Ishikawa (cell line): ENCODE measurements at regions not wholly inside any gene's neighbourhood (a gene's known extent, or its start where the extent isn't known, plus 50 kb on each side); places are given as distances from the start of the nearest gene placed in this dataset.

Experiments
- CEBPB ChIP-seq: IDR thresholded peaks from 2 replicates; pipeline ENCODE4 v1.6.1; 2012
- TAF1 ChIP-seq: IDR thresholded peaks from 2 replicates; pipeline ENCODE4 v1.6.1; 2012; ENCODE audit warnings: low read depth, mild to moderate bottlenecking
- TF ChIP-seq, protein P1 (sequence below): IDR thresholded peaks from 2 replicates; pipeline ENCODE4 v1.6.1; 2012
- TF ChIP-seq, protein P2 (sequence below): IDR thresholded peaks from 2 replicates; pipeline ENCODE4 v1.6.1; 2012; ENCODE audit warnings: low read depth, mild to moderate bottlenecking

DNA sequence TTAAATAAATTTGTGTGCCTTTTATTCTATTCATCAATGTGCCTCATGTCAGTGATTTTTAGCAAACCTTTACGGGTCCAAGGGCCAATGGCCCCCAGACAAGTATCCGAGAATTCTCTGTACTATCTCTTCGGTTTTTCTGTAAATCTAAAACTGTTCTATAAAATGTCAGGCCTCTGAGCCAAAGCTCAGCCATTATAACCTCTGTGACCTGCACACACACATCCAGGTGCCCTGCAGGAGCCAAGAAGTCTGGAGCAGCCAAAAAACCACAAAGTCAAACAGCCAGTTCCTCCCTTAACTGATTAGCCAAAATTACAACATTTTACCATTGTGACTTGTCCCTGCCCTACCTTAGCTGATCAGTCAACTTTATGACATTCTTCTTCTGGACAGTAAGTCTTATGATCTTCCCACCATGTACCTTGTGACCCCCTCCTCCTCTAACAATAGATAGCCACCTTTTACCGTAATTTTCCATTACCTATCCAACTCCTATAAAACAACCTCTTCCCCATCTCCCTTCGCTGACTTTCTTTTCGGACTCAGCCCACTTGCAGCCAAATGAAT is 363.8 kb downstream of the SEMA3D start:
- TF ChIP-seq, protein P1, sequence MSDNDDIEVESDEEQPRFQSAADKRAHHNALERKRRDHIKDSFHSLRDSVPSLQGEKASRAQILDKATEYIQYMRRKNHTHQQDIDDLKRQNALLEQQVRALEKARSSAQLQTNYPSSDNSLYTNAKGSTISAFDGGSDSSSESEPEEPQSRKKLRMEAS, result no peak
- TF ChIP-seq, protein P2, sequence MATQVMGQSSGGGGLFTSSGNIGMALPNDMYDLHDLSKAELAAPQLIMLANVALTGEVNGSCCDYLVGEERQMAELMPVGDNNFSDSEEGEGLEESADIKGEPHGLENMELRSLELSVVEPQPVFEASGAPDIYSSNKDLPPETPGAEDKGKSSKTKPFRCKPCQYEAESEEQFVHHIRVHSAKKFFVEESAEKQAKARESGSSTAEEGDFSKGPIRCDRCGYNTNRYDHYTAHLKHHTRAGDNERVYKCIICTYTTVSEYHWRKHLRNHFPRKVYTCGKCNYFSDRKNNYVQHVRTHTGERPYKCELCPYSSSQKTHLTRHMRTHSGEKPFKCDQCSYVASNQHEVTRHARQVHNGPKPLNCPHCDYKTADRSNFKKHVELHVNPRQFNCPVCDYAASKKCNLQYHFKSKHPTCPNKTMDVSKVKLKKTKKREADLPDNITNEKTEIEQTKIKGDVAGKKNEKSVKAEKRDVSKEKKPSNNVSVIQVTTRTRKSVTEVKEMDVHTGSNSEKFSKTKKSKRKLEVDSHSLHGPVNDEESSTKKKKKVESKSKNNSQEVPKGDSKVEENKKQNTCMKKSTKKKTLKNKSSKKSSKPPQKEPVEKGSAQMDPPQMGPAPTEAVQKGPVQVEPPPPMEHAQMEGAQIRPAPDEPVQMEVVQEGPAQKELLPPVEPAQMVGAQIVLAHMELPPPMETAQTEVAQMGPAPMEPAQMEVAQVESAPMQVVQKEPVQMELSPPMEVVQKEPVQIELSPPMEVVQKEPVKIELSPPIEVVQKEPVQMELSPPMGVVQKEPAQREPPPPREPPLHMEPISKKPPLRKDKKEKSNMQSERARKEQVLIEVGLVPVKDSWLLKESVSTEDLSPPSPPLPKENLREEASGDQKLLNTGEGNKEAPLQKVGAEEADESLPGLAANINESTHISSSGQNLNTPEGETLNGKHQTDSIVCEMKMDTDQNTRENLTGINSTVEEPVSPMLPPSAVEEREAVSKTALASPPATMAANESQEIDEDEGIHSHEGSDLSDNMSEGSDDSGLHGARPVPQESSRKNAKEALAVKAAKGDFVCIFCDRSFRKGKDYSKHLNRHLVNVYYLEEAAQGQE, result no peak
- TF ChIP-seq CEBPB (no peak), TAF1 (no peak)
